SH-SY5Y (cell line): ENCODE measurements at regions not wholly inside any gene's neighbourhood (a gene's known extent, or its start where the extent isn't known, plus 50 kb on each side); places are given as distances from the start of the nearest gene placed in this dataset.

Experiments used
- GATA2 ChIP-seq: IDR thresholded peaks from 2 replicates; pipeline ENCODE4 v1.6.1; 2011; ENCODE audit warnings: mild to moderate bottlenecking, low read depth, low read length
- GATA3 ChIP-seq: IDR thresholded peaks from 2 replicates; pipeline ENCODE4 v1.6.1; 2011; ENCODE audit warnings: low read depth, mild to moderate bottlenecking, low read length, moderate library complexity

- TF ChIP-seq GATA2 (no peak), GATA3 (no peak)
Observed at GRCh38 chr13:107065036-107065435, 497.1 kb upstream of the ARGLU1 start.
